ENCODE measurements at regions not wholly inside any gene's neighbourhood (a gene's known extent, or its start where the extent isn't known, plus 50 kb on each side); places are given as distances from the start of the nearest gene placed in this dataset.
A peak's percentile ranks its signal among the peaks of the same experiment; 100 is the strongest.

DNA sequence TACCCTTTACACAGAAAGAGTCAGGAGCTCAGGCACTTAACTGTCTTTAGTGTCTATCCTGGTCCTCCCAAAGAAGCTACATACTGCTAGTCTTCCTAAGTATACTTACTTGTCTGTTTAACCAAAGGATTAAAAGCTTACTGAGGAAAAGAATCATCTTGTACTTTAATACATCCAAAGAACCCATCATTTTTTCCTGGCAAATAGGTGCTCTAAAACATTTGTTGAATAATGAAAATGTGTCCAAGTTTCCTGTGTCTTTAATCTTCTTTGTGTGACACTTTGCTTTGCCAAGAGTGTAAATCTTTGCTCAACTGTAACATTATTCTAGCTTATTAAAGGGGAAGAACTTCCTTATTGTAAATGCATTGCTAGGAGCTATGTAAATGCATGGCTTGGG, 519.2 kb downstream of the OTOL1 start:
- DNase-seq, result no peak

DNA sequence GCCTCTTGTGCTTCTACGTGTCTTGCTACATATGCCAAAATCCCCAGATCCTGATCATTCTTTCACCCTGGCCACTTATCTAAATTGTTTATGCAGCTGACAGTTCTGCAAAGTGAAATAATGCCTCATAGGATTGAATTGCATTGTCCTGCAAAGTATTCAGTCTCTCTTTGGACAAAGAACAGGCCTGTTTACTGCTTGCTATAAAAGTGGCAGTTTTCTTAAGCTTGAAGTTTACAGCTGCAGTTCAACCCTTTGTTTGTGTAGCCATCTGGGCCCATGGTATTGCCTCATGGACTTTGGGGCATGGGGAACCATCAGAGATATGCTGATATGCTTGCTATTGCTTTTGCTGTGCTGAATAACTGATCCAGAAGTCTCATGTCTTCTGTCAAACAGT, 523.2 kb downstream of the OTOL1 start:
- DNase-seq, result no peak

DNA sequence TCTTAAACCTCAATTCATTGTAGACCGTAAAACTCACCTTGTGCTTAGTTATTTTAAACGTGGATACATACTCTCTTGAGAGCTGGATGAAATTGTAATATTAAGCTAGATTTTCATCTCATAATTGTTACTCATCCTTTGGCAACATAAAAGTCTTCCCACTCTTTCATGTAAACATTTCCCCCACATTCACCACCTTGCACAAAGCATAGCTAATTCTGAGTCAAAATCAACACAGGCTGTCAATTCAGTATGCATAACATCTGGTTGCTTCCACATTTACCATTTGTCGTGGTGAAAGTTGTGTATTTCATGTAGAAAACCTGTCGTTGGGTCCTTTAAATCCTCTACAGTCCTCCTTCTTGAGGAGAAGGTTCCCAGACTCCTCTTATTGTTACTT, 524.6 kb downstream of the OTOL1 start:
- DNase-seq, result no peak

DNA sequence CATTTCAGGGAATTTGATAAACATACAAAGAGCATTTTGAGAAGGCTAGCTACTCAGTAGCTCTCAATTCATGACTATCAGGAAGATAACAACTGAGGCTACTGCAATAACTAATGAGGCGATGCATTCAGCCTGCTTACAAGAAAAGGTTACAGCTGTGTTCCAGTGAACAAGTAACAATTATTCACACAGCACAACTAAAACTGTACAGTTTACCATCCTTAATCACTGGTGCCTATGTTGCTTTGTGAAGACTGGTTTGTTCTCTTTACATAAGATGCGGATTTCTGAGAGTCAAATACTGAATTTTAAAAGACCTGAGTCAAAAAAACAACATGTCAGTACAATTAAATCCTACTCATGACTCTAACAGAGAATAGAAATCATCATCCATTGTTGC, 526.3 kb downstream of the OTOL1 start:
- no peak for DNase-seq

GRCh38 chr3:162029736-162030135, 533.1 kb downstream of the OTOL1 start:
- DNase-seq, result no peak

DNA sequence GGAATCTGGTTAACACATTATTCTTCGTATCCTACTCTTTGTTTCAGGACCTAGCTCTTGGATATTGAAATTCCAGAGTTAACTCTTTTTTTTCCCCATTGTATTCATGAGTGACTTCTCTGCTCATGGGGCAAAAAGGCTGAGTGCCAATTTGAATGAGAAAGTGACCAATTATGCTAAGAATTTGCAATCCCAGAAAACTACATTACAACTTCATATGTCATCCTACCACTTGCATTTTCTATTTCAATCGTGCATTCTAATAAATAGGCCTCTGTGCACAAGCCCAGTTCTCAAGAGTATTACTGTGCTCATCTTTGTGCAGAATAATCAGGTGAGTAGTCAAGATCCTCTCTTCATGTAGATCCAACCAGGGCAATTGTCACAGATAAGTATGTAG, 537.8 kb downstream of the OTOL1 start:
- peak; percentile 83 for DNase-seq

DNA sequence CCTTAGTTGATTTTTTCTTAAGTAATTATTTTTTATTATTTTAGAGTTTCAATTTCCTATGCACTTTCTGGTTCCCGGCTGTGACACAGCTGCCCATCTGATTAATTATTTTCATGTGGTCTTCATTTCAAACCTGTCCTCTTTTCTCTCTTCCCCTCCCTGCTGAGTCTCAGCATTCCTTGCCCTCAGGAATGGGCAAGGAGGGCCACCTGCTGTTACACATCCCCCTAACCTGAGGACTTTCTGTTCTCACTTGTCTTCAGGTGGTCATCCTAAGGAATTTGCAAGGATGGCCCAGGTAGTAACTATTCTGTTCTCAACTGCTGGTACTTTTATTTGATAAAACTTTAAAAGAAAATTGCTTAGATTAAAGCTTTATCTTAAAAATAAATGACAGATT, 545.0 kb downstream of the OTOL1 start:
- no peak for DNase-seq

DNA sequence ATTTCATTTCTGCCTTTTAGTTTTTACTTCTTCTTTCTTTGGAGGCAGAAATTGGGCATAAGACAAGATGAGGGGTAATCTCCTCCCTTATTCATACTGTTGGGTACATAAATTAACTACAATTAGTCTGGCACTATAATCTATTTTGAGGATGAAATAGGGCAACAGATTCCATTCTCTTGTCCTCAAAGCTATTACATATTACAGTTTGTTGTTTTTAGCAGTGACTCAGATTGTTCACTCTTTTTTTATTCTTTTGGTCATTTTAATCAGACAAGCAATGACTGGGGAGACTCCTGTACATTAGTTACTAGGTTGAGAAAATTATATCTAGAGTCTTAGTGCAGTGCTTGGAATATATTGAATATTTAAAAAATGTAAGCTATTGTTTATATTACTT, 556.0 kb downstream of the OTOL1 start:
- peak; percentile 1 for DNase-seq

DNA sequence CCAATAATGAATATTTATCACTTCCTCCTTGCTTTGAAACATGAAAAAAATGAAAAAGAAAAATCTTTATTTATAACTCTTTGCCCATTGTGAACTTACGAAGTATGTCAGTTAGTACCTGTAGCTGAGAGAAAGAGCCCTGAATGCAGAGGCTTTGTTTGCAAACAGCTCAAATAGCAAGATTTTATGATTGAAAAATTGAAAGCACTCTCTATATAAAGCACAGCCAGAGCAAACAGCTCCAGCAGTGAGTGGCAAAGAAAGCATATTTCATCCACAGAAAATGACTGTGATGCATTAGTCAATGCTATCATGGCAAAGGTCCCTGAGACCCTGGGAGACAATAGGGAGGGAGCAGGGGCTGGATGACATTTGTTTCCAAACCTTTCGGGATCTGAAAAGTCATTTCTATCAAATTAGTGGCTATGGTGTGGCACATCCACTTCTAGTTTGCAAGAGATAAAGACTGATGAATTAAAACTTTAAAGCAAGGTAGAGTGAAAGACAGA, 576.1 kb downstream of the OTOL1 start:
- DNase-seq, result no peak

DNA sequence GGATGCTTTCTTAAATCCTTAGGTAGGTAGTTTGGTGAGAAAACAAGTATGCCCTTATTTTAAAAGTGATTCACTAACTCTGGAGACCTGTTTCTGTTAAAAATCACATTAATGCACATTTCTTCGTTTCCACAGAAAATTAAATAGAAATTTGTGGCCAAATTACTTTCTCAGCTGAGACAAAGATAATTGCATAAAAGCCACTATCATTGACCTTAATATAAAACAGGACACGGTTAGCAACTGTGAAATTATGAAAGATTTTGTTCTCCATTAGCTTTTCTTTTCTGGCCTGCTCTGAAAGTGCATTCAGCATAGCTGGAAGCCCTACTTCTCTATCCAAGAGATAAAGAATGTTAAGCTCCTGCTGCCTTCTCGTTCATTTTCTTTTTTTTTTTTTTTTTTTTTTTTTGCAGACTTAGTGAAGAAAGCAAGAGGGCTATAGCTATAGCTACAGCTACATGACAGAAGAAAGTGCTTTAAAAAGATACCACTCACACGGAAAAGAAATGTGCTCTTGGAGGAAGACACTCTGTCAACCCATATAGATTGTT, 576.9 kb downstream of the OTOL1 start:
- DNase-seq, result no peak

GRCh38 chr3:162077108-162077507, 580.5 kb downstream of the OTOL1 start:
- no peak for DNase-seq

- no peak for DNase-seq
Measured at GRCh38 chr3:162082516-162082915, 585.9 kb downstream of the OTOL1 start.

DNA sequence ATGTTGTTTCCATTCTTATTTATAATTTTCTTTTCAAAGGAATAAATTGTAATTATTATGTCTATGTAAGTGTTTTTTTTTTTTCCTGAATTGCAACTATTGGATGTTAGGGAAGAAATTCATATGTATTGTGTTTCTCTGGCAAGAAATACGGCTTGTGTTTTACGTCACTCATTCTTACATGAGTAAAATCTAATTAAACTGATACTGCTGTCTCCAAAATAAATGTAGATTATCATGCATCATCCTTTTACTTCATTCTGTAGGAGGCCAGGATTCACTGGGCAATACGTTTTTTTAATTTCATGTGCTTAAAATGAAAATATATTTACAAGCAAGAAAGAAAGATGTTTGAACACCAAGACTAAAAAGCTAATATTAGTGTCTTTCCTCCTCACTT, 590.8 kb downstream of the OTOL1 start:
- DNase-seq, result no peak

- DNase-seq, result no peak
Measured at GRCh38 chr3:162092751-162093150, 596.1 kb downstream of the OTOL1 start.

- no peak for DNase-seq
Measured at GRCh38 chr3:162094301-162094700, 597.7 kb downstream of the OTOL1 start.

DNA sequence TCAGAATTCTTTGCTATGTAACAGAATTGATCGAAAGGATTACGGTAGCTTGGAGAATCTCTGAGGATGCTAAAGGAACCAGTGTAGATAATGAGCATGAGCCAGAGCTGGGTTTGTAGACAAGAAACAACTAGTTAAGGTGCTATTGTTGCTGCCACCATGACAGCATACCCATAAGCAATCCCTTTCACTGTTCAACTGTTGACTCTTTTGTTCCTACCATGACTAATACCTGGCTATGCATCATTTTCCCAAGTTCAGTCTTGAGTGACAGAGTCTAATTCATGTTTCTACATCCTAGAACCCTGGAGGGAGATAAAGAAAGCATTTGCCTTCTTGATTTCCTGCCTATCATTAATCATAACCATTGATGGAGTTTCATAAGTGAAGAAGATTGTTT, 600.3 kb downstream of the OTOL1 start:
- no peak for DNase-seq

- DNase-seq, result no peak
Measured at GRCh38 chr3:162103808-162104207, 607.2 kb downstream of the OTOL1 start.

DNA sequence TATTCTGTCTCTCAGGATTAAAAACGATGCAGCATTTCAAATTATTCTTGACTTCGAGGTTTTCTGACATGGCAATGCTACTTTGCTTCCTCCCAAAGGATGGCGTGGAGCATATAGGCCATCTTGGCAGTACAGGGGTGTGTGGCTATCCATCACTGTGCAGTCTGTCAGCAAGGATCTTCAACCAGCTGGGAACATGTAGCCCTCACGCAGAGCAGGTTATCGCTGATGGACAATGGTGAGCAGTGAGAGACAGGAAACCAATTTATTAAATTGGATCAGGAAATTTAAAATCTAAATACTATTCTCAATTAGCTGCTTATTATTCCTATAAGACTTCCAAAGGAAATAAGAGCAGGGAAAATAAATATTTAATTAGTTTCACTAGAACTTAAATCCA, 615.3 kb downstream of the OTOL1 start:
- DNase-seq, result no peak

DNA sequence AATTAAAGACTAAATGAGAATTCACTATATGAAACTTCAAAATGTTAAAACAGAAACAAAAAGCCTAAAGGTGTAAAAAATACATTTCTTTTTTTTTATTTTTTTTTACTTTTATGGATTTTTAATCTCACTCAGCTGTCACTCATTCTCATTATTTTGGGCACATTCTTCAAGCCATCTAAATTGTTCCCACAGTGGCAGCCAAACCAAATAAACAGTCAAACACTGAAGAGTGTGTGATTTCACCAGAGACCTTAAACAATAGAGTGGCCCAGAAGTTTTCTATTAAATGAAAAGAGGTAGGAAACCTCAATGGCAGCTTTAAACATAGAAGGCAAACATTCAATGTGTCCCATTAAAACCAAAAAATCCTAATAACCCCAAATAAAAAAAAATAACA, 616.1 kb downstream of the OTOL1 start:
- DNase-seq, result no peak

DNA sequence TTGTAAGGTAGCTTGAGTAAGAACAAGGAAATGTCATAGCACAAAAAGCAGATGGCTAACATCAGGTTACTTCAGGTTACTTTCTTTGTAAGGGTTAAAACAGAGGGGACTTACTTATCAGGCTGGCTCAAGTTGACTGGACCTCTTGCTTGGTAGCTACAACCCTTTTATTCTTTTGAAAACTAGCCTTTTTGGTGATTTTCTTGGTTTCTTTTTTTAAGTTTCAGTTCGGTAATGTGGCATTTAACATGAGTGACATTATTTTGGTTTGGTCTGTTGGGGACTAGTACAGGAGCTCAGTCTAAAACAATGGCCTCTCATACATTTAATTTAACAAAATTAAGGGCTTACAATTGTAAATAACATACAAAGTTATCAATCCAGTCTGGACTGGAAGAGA, 621.4 kb downstream of the OTOL1 start:
- no peak for DNase-seq

- no peak for DNase-seq
Measured at GRCh38 chr3:162119651-162120050, 623.0 kb downstream of the OTOL1 start.

DNA sequence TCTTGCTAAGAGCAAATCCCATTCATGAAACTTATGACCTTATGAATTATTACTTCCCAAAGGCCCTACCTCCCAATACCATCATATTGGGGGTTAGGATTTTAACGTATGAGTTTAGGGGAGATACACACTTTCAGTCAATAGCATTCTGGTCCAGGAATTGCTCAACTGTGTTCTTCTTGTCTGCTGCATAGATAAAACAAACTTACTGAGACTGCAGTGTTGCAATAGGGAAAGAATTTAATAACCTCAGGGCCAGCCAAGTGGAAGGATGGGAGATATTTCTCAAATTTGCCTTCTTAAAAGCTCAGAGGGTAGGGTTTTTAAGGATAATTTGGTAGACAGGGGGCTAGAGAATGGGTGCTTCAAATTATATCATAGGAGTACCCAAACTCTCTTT, 625.8 kb downstream of the OTOL1 start:
- peak; percentile 4 for DNase-seq

- no peak for DNase-seq
Measured at GRCh38 chr3:162125790-162126189, 629.2 kb downstream of the OTOL1 start.

- no peak for DNase-seq
Measured at GRCh38 chr3:162130582-162130981, 634.0 kb downstream of the OTOL1 start.

GRCh38 chr3:162132981-162133380, 636.4 kb downstream of the OTOL1 start:
- no peak for DNase-seq

Data from fibroblast of skin of abdomen (primary cell).